ENCODE measurements at regions not wholly inside any gene's neighbourhood (a gene's known extent, or its start where the extent isn't known, plus 50 kb on each side); places are given as distances from the start of the nearest gene placed in this dataset.

GRCh38 chr5:24712947-24713346, 68.2 kb upstream of the CDH10 start:
- TF ChIP-seq CTCF (IDR thresholded peaks at IDR 0.05; ENCODE audit: low read depth, low read length, poor library complexity, severe bottlenecking) (no peak), EZH2phosphoT487 (IDR thresholded peaks at IDR 0.05; ENCODE audit: borderline replicate concordance, low read length) (no peak)

Data from DOHH2 (cell line).